ENCODE measurements at regions not wholly inside any gene's neighbourhood (a gene's known extent, or its start where the extent isn't known, plus 50 kb on each side); places are given as distances from the start of the nearest gene placed in this dataset.

DNA sequence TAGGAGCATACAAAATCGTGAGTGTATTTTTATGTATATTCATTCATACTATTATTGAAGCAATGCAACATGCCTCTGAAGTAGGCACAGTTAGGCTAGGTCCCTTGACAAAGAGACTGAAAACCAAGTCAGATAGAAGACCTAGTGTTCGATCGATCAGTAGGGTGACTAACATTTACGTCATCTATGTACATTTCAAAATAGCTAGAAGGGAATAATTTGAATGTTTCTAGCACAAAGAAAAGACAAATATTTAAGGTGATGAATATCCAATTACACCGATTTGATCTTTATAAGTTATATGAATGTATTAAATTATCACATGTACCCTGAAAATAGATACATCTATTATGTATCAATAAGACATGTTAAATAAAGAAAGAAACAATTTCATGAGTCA, 610.1 kb downstream of the TOX3 start:
- TF ChIP-seq, protein P1, sequence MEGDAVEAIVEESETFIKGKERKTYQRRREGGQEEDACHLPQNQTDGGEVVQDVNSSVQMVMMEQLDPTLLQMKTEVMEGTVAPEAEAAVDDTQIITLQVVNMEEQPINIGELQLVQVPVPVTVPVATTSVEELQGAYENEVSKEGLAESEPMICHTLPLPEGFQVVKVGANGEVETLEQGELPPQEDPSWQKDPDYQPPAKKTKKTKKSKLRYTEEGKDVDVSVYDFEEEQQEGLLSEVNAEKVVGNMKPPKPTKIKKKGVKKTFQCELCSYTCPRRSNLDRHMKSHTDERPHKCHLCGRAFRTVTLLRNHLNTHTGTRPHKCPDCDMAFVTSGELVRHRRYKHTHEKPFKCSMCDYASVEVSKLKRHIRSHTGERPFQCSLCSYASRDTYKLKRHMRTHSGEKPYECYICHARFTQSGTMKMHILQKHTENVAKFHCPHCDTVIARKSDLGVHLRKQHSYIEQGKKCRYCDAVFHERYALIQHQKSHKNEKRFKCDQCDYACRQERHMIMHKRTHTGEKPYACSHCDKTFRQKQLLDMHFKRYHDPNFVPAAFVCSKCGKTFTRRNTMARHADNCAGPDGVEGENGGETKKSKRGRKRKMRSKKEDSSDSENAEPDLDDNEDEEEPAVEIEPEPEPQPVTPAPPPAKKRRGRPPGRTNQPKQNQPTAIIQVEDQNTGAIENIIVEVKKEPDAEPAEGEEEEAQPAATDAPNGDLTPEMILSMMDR (IDR thresholded peaks at IDR 0.05; ENCODE audit: poor library complexity) = no peak
- TF ChIP-seq EZH2phosphoT487 (IDR thresholded peaks at IDR 0.05; ENCODE audit: low read depth, severe bottlenecking, unreplicated experiment) = no peak
- TF ChIP-seq EZH2 (IDR thresholded peaks at IDR 0.05; ENCODE audit: borderline replicate concordance) = no peak
